SH-SY5Y (cell line): ENCODE measurements at regions not wholly inside any gene's neighbourhood (a gene's known extent, or its start where the extent isn't known, plus 50 kb on each side); places are given as distances from the start of the nearest gene placed in this dataset.

Source experiments
- GATA2 ChIP-seq: IDR thresholded peaks from 2 replicates; pipeline ENCODE4 v1.6.1; 2011; ENCODE audit warnings: mild to moderate bottlenecking, low read depth, low read length
- GATA3 ChIP-seq: IDR thresholded peaks from 2 replicates; pipeline ENCODE4 v1.6.1; 2011; ENCODE audit warnings: low read depth, mild to moderate bottlenecking, low read length, moderate library complexity

- no peak for TF ChIP-seq GATA3
- no peak for TF ChIP-seq GATA2
Measured at GRCh38 chr14:95432144-95433093, 84.0 kb downstream of the SYNE3 start.

- TF ChIP-seq GATA3 = no peak
- TF ChIP-seq GATA2 = no peak
Measured at GRCh38 chr14:95431199-95432143, 85.0 kb downstream of the SYNE3 start.

- TF ChIP-seq GATA2 = no peak
- no peak for TF ChIP-seq GATA3
Measured at GRCh38 chr14:95428557-95428956, 87.9 kb downstream of the SYNE3 start.

- no peak for TF ChIP-seq GATA2
- no peak for TF ChIP-seq GATA3
Measured at GRCh38 chr14:95426116-95426475, 90.4 kb downstream of the SYNE3 start.

- no peak for TF ChIP-seq GATA2
Measured at GRCh38 chr14:95425369-95426115, 90.9 kb downstream of the SYNE3 start.

- TF ChIP-seq GATA2 (no peak), GATA3 (no peak)
Measured at GRCh38 chr14:95424529-95424928, 91.9 kb downstream of the SYNE3 start.

GRCh38 chr14:95421741-95422140 is 94.7 kb downstream of the SYNE3 start:
- TF ChIP-seq GATA2 (no peak), GATA3 (no peak)

GRCh38 chr14:95420060-95420459 is 96.4 kb downstream of the SYNE3 start:
- TF ChIP-seq GATA2 = no peak
- TF ChIP-seq GATA3 = no peak

GRCh38 chr14:95419569-95419968 is 96.9 kb downstream of the SYNE3 start:
- TF ChIP-seq GATA2 (no peak), GATA3 (no peak)

GRCh38 chr14:95418858-95419257 is 97.6 kb downstream of the SYNE3 start:
- no peak for TF ChIP-seq GATA2
- TF ChIP-seq GATA3 = no peak

- TF ChIP-seq GATA2 (no peak), GATA3 (no peak)
Measured at GRCh38 chr14:95417492-95417891, 97.8 kb upstream of the CLMN start.

GRCh38 chr14:95415993-95416392 is 96.3 kb upstream of the CLMN start:
- TF ChIP-seq GATA3 = no peak
- no peak for TF ChIP-seq GATA2

GRCh38 chr14:95413289-95414215 is 93.8 kb upstream of the CLMN start:
- TF ChIP-seq GATA3 (peak; percentile 63), GATA2 (peak; percentile 91)
